Liver (tissue), 2 donors: ENCODE measurements at regions not wholly inside any gene's neighbourhood (a gene's known extent, or its start where the extent isn't known, plus 50 kb on each side); places are given as distances from the start of the nearest gene placed in this dataset.

Experiments used
- ATF3 ChIP-seq: IDR thresholded peaks from 2 replicates; pipeline ENCODE4 v1.6.1; 2016; ENCODE audit warnings: antibody characterized with exemption
- REST ChIP-seq: IDR thresholded peaks from 2 replicates; pipeline ENCODE4 v1.6.1; 2016; ENCODE audit warnings: antibody characterized with exemption, mild to moderate bottlenecking
- donor health status: healthy.

- TF ChIP-seq ATF3 (no peak), REST (no peak)
These were observed 969.5 kb upstream of the ZNF722 start for GRCh38 chr7:63029207-63029522.
